NCI-H526 treated with DMSO at 0.1 percent for 48 hours (cell line): ENCODE measurements at regions not wholly inside any gene's neighbourhood (a gene's known extent, or its start where the extent isn't known, plus 50 kb on each side); places are given as distances from the start of the nearest gene placed in this dataset.

ENCODE experiments used
- DNase-seq: peaks from one replicate; lab custom pipeline; 2025; lab: John Stamatoyannopoulos, UW

GRCh38 chr3:176794406-176794805, 402.9 kb downstream of the TBL1XR1 start:
- DNase-seq, result no peak

- DNase-seq, result no peak
These were observed 407.3 kb downstream of the TBL1XR1 start for GRCh38 chr3:176789947-176790346.

DNA sequence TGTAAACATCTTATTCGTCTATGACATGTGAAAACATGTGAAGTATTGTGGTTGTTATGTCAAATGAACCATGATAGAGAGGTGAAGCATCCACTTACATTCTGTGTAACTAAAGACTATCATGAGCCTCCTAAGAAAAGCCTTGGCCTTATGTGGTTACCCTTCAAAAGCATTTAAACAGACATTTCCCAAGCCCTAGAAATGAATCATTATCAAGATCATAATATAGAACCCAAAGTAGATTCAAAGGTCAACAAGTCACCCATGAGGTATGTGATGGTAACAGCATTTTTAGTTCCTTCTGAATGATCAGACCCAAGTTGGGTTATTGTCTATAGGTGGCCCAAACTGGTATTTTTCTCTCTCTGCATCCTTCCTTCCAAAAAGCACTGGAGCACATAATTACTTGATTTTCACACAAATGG, 408.0 kb downstream of the TBL1XR1 start:
- DNase-seq, result peak; percentile 5

DNA sequence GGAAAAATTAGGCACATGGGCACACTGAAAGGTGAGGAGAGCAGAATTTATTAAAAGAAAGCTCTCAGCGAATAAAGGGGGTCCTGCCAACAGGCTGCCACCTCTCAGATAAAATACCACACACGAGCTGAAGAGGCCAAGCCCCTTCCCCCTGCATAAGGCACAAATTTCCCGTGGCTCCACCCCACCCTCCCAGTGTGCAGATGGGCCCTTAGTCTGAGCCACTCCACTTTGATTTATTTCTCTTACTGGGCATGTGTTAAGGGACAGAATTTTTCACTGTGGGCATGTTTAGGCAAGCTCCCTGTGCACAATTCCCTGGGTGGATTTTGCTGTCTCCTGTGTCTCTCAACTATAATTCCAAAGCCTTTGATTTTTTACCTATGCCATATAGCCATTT, 409.8 kb downstream of the TBL1XR1 start:
- DNase-seq, result no peak

DNA sequence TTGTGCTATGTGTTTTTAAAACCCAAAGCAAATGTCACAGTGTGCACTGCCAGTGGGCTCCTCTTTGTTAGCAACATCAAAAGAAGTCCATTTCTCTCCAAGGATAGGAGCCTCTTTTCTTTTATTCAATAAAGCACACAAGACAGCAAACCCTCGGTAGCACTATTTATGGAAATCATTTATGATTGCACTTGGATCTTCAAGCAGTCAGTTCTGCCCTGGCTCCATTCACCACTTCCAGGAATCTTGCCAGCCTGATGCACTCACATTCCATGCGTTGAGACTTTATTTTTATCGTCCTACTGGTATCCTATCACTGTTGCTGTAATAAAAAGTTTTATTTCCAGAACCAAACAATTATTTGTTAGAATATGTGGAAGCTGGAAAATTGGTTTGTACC, 412.1 kb downstream of the TBL1XR1 start:
- DNase-seq, result no peak

- DNase-seq, result no peak
These were observed 416.5 kb downstream of the TBL1XR1 start for GRCh38 chr3:176780766-176781165.

DNA sequence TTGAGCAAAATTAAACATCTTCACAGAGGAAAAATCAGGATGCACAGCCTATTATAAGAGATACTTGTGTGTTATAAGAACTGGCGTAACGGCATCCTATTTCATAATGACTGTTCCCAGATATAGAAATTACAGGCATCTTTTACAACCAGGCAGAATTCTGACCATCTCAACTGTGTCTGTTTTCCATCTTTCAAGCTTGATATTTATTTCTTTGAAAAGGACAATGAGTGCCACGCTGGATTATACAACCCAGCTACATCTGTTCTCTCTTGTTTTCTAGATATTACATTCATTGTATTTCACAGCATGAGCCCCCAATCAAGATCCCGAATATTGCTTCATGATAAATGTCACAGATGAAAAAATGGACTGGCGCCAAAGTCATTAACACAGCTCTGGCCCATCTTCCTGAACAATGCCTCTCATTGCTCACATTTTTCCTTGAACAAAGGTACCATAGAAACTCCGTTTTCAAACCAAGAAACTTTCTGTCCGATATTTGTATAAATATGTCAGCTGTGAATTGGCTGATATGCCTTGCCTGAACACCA, 420.6 kb downstream of the TBL1XR1 start:
- DNase-seq, result no peak

GRCh38 chr3:176769547-176770190, 427.6 kb downstream of the TBL1XR1 start:
- no peak for DNase-seq

DNA sequence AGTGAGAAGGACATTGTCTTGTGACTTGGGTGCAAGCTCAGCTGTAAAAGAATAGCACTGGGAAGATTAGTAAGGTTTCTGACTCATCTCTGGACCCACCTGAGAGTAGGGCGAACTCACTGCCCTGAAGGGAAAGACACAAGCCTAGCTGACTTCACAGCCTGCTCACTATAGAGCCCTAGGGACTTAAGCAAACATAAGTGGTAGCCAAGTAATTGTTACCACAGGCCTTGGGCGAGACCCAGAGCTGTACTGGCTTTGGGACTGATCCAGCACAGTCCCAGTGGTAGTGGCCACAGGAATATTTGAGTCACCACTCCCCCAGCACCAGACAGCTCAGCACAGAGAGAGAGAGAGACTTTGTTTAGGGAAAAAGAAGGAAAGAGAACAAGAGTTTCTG, 429.9 kb downstream of the TBL1XR1 start:
- no peak for DNase-seq

DNA sequence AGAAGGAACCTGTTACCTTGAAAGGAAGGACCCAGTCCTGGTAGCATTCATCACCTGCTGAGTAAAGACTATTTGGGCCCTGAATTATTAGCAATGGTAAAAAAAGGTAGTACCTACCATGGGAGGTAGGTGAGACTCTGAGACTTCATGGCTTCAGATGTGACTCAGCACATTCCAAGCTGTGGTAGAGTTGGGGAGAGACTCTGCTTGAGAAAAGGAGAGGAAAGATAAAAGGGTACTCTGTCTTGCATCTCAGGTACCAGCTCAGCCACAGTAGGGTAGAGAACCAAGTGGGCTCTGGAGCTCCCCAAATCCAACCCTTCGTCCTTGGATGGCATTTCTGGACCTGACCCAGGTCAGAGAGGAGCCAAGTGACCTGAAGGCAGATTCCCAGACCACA, 430.4 kb downstream of the TBL1XR1 start:
- DNase-seq, result no peak

DNA sequence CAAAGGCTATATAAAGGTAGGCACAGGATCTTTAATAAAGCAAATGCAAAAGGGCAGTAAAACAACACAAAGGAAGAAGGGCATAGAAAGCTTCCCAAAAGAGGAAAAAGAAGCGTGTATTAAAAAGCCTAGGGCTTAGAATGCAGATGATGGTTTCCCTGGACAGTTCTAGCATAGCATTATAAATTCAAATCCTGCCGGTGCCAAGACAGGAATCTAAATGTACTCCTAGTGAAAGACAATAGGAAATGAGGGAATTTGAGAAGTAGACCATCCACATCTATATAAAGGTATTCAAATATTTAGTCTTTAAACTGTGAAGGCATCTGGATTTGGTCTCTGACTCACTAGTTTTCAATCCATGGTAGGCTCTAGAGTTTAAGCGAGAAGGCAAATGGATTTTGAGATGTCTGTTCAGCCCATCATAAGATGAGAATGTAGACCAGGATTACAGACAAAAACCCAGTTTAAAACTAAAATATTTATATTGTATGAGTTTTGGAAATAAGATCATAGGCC, 431.8 kb downstream of the TBL1XR1 start:
- DNase-seq, result peak; percentile 5

DNA sequence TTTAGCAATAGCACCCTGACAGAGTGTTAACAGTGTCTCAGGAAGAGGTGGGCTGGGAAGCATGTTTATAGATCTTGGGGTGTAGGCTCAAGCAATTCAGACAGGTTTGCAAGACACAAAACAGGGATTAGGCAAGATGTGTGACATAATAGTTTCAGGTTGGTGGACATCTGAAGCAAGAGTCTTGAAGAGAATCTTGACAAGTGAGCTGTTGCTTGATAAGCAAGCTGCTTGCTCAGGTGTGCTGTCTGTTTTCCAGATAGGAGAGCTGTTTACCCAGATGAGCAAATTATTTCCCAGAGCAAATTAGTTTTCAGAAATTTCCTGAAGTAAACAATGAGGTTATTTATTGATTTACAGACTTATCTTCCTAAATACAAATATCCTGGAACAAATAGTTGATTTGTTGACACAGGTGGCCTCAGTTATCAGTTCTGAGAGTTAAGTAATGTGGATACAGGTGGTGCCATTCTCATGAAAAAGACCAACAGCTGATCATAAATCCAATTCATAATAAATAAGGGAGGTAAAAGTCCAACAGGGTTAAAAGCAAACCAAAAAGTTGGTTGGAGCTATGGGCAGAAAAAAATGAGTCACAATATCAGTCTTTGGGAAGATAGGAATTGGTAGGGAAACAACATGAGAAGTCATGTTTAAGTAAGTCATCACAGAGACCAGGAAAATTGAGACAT, 437.3 kb downstream of the TBL1XR1 start:
- DNase-seq, result peak; percentile 7

DNA sequence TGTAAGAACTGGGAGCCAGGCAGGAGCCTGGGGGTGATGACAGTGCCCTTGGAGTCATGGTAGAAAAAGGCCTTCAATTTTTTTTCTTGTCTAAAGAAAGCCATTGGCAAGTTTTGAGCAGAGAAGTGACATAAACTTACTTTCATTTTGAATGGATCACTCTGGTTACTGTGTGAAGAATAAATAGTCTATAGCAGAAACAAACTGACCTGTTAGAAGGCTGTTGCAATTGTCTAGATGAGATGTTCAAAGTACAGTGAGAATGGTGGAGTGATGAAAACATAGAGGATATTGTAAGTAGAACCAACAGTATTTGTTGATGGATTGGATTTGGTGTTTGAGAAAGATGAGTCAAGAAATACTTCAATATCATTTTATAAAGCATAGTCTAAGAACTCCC, 439.9 kb downstream of the TBL1XR1 start:
- no peak for DNase-seq

DNA sequence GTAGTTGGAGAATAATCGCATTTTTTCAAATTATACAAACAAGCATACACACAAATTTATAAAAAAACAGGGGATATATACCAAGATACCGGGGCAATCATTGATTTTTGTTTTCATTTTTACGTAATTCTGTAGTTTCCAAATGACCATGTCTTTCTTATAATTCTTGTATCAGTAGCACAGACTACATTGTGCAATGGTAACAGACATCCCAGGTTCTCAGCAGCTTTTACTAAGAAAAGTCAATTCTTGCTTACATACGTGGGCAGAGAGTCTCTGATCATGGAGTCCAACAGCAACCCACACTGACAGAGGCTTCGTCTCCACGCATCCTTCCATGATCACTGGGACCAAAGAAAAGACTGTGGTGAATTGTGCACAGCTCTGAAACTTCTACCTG, 441.3 kb downstream of the TBL1XR1 start:
- no peak for DNase-seq

GRCh38 chr3:176755552-176755951, 441.7 kb downstream of the TBL1XR1 start:
- no peak for DNase-seq

- DNase-seq, result peak; percentile 96
These were observed 455.6 kb downstream of the TBL1XR1 start for GRCh38 chr3:176741664-176742047.

DNA sequence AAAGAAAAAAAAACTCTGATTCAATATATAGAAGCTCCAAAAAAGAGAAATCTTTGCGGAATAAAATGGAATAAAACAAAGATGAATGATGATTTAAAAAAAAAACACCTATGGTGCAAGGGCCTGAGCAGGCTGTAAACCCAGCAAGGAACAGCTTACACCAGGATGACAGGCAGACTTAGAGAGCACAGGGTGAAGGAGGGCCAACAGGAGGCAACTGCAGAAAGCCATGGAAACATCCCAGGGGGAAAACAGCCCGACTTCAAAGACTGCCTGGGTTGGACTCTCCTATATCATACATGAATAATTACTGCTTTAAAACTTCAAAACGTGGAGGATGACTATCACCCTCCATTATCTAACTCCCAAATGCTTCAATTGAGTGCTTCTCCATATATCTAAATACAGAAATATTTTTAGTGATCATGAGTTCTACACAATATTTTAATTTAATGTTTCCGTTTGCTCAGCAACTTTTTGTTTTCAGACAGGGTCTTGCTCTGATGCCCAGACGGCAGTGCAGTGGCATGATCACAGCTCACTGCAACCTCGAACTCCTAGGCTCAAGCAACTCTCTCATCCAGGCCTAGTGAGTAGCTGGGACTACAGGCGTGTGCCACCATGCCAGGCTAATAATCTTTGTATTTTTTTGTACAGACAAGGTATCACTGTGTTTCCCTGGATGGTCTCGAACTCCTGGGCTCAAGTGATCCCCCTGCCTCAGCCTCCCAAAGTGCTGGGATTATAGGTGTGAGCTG, 456.2 kb downstream of the TBL1XR1 start:
- no peak for DNase-seq

DNA sequence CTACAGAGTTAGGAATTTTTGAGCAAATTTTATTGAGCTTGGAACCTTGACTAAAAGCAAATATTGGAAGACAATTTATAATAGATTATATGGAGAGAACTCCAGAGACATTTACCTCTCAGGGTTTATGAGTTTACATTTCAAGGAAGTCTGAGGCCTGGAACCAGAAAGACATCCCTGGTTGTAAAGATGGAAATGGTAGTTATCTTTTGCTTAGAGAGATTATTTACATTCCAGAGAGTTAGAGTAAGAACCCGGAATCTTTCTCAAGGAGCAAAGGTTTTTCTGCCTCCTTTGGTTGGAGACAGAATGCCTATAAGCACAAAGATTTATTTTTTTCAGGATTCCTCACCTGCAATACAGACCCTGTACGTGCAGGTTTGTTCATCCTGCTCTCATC, 458.1 kb downstream of the TBL1XR1 start:
- no peak for DNase-seq

DNA sequence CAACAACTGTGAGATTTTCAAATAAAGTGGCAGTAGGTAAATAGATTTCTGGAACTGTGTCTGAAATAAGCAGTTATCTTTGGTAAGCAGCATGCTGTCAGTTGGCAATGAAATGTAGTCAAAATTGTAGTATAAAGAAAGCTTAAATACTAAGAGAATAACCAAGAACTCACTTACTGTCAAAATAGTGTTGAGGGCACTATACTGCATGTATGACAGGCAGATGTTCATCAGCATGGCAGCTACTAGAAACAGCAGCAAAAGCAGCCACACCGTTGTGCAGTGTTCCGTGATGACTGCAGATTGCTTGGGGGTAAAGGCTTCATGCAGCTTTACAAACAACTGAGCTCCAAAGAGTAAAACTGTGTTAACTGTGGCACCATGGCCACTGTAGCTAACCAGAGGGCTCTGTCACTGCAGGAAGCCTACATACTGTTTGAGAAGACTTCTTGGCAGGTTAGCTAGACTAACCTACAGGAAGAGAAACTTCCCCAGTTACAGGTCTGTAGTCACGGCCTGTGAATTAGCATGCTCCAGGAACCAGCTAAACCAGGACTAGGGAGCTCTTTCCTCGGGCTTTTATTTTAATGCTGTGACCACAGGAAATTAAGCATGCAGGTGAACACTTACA, 459.7 kb downstream of the TBL1XR1 start:
- DNase-seq, result peak; percentile 46

DNA sequence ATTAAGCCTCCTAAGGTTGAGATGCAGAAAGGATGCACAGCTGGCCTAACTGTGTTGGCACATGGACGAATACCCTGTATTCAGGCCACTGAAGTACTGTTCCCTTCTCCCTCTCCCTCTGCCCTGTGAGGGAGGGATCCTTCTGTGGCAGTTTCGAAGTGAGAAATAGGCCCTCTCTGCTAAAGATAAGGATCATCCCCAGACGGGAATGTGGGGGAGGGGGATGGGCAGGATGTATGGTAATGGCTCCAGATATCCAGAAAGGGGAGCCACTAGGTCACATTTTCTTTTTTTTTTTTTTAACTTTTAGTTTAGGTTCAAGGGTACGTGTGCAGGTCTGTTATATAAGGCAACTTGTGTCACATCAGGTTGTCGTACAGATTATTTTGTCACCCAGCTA, 463.1 kb downstream of the TBL1XR1 start:
- no peak for DNase-seq

- no peak for DNase-seq
These were observed 472.9 kb downstream of the TBL1XR1 start for GRCh38 chr3:176724394-176724759.

GRCh38 chr3:176723758-176724393, 473.4 kb downstream of the TBL1XR1 start:
- DNase-seq, result no peak
